Endothelial cell of umbilical vein (primary cell): ENCODE measurements at regions not wholly inside any gene's neighbourhood (a gene's known extent, or its start where the extent isn't known, plus 50 kb on each side); places are given as distances from the start of the nearest gene placed in this dataset.

Experiments
- BruUV-seq: library from RNA; stranded (reverse); fragments of 400-500 nt; replicated peaks from 2 replicates; lab custom pipeline; 2021; lab: Mats Ljungman, UMichigan
- CTCF ChIA-PET: fragments of 300-600, 350-600 bp; sonication (Branson Sonifier 250); formaldehyde crosslinking; loops from one replicate; lab custom pipeline; 2021; ENCODE audit warnings: antibody characterized with exemption, inconsistent platforms; lab: Charles Lee
- POLR2A ChIA-PET: fragments of 300-600, 350-600 bp; sonication (Branson Sonifier 250); formaldehyde crosslinking; loops from one replicate; lab custom pipeline; 2021; ENCODE audit warnings: antibody characterized with exemption, inconsistent platforms; lab: Charles Lee
- DNase-seq: peaks from one replicate; pipeline ENCODE4 v3.0.0-alpha.2; 2011; ENCODE audit warnings: low read depth, low spot score
- FAIRE-seq: peaks from 2 replicates; lab custom pipeline; 2011; peaks lifted over from hg19 to GRCh38; lab: Jason Lieb, UNC
- H2AFZ ChIP-seq: 2 replicates; pipeline ENCODE4 v1.6.0; 2012; ENCODE audit warnings: low read depth, low read length, control low read depth, inconsistent platforms
- H3K27ac ChIP-seq: 2 replicates; pipeline ENCODE4 v1.5.1; 2011; ENCODE audit warnings: low read depth, mild to moderate bottlenecking, control low read depth, low read length, moderate library complexity; ENCODE audit not compliant: insufficient read depth
- H3K27me3 ChIP-seq, 2 experiments: 2 replicates each; pipeline versions ENCODE4 v1.6.0 to v1.6.1; 2011; ENCODE audit warnings: low read length in 2 of 2, mixed read lengths in 1 of 2; ENCODE audit not compliant: control insufficient read depth in 2 of 2, insufficient read depth in 2 of 2
- H3K36me3 ChIP-seq, 2 experiments: 2 replicates in 1 of 2; 3 replicates in 1 of 2; pipeline ENCODE4 v1.5.1; 2011; ENCODE audit warnings: low read length in 2 of 2, mild to moderate bottlenecking in 1 of 2, moderate library complexity in 1 of 2; ENCODE audit not compliant: control insufficient read depth in 2 of 2, insufficient read depth in 2 of 2; ENCODE audit errors: extremely low read depth in 1 of 2
- H3K4me1 ChIP-seq: 3 replicates; pipeline ENCODE4 v1.5.1; 2011; ENCODE audit warnings: mild to moderate bottlenecking, low read length; ENCODE audit not compliant: control insufficient read depth, insufficient read depth; ENCODE audit errors: extremely low read depth
- H3K4me2 ChIP-seq: 2 replicates; pipeline ENCODE4 v1.6.1; 2011; ENCODE audit warnings: low read length, control low read depth, mixed read lengths; ENCODE audit not compliant: insufficient read depth
- H3K4me3 ChIP-seq, 3 experiments: fragments of 200-600 bp in 1 of 3; sonication (generic), shearing (Covaris generic) in 1 of 3; replicated peaks in 1 of 3; 2 replicates each; pipeline ENCODE4 v1.5.1; 2011 to 2016; ENCODE audit warnings: control low read depth in 3 of 3, low read length in 3 of 3, mild to moderate bottlenecking in 2 of 3, inconsistent platforms in 1 of 3, low read depth in 1 of 3, moderate library complexity in 1 of 3; ENCODE audit not compliant: insufficient read depth in 1 of 3
- H3K79me2 ChIP-seq: 2 replicates; pipeline ENCODE4 v1.6.0; 2012; ENCODE audit warnings: low read length, inconsistent platforms; ENCODE audit not compliant: control insufficient read depth, insufficient read depth
- H3K9ac ChIP-seq: replicated peaks from 2 replicates; pipeline ENCODE3; 2011; ENCODE audit warnings: low read length, control low read depth; ENCODE audit not compliant: insufficient read depth; ENCODE audit errors: extremely low read depth
- H3K9me1 ChIP-seq: replicated peaks from 3 replicates; pipeline ENCODE4 v1.6.0; 2011; ENCODE audit warnings: mild to moderate bottlenecking, low read length; ENCODE audit not compliant: control insufficient read depth, insufficient read depth; ENCODE audit errors: extremely low read depth
- H3K9me3 ChIP-seq: replicated peaks from 2 replicates; pipeline ENCODE4 v1.5.1; 2012; ENCODE audit warnings: low read length, inconsistent platforms; ENCODE audit not compliant: control insufficient read depth, insufficient read depth
- H4K20me1 ChIP-seq: replicated peaks from 2 replicates; pipeline ENCODE3; 2011; ENCODE audit warnings: mild to moderate bottlenecking, low read length; ENCODE audit not compliant: control insufficient read depth, insufficient read depth; ENCODE audit errors: extremely low read depth
- CTCF ChIP-seq, 2 donors: IDR thresholded peaks; 1 replicate in 1 of 2; 2 replicates in 1 of 2; pipeline ENCODE4 v1.5.1; 2011; ENCODE audit warnings: low read length in 2 of 2, mild to moderate bottlenecking in 2 of 2, moderate library complexity in 2 of 2, control low read depth in 1 of 2, inconsistent platforms in 1 of 2, low read depth in 1 of 2; ENCODE audit not compliant: insufficient read depth in 1 of 2; ENCODE audit errors: extremely low read depth in 1 of 2
- EZH2 ChIP-seq: IDR thresholded peaks from 2 replicates; pipeline ENCODE4 v1.6.1; 2012; ENCODE audit warnings: borderline replicate concordance, low read depth, mild to moderate bottlenecking, moderate library complexity, low read length, inconsistent platforms; ENCODE audit not compliant: severe bottlenecking
- FOS ChIP-seq: IDR thresholded peaks from 2 replicates; pipeline ENCODE4 v1.6.1; 2011; ENCODE audit warnings: mild to moderate bottlenecking, low read length, moderate library complexity, borderline replicate concordance; ENCODE audit not compliant: insufficient read depth
- GATA2 ChIP-seq: IDR thresholded peaks from 2 replicates; pipeline ENCODE4 v1.7.0; 2011; ENCODE audit warnings: low read depth, mild to moderate bottlenecking, moderate library complexity, mixed read lengths, low read length; ENCODE audit not compliant: insufficient read length, insufficient read depth
- JUN ChIP-seq: IDR thresholded peaks from 2 replicates; pipeline ENCODE4 v1.6.1; 2011; ENCODE audit warnings: borderline replicate concordance, low read depth; ENCODE audit not compliant: insufficient read length, insufficient read depth
- MYC ChIP-seq: IDR thresholded peaks from one replicate; pipeline ENCODE4 v1.6.1; 2011; ENCODE audit warnings: mild to moderate bottlenecking, low read depth, low read length
- POLR2A ChIP-seq: IDR thresholded peaks from 2 replicates; pipeline ENCODE4 v1.6.1; 2012; ENCODE audit warnings: low read depth, mild to moderate bottlenecking, control low read depth, low read length
- POLR2AphosphoS5 ChIP-seq: IDR thresholded peaks from 2 replicates; pipeline ENCODE4 v1.6.1; 2012; ENCODE audit warnings: low read depth, mild to moderate bottlenecking, control low read depth, low read length, moderate library complexity; ENCODE audit not compliant: insufficient read depth
- dilution Hi-C: fragments of 300-500 bp; cut with MboI; formaldehyde crosslinking; loops from one replicate; pipeline ENCODE4 v1.15.0; 2019; ENCODE audit warnings: low sequenced_read_pairs; ENCODE audit not compliant: extremely low pct_ligation_motif_present
- intact Hi-C: fragments of 100-400 bp; cut with micrococcal nuclease; formaldehyde crosslinking; loops from one replicate; pipeline ENCODE4 v1.10.0; 2022
- TF ChIP-seq, protein P1 (sequence below): IDR thresholded peaks from 2 replicates; pipeline ENCODE4 v1.6.1; 2011; ENCODE audit not compliant: insufficient read depth, insufficient read length

DNA sequence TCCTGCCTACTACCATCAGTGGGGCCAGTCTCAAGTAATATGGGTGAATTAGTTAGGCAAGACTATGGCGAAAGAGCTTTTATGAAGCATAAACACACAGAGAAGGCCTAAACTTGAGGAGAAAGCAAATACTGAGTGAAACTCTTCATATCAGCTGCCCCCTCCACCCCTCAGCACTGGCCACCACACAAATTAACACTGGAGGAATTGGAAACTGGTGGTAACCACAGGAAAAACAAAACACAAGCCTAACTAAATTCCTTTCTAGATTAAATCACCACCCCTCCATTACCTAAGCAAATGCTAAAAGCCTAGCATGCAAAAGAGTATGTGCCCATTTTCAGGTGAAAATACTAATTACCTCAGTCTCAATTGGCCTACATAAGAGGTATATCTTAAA is 774.7 kb upstream of the NECTIN3 start:
- no peak for FAIRE-seq

More for the DNA sequence above, 774.7 kb upstream of the NECTIN3 start:
- no peak overlapping the region for H2AFZ ChIP-seq
- H3K4me2 ChIP-seq = no peak overlapping the region
- H3K36me3 ChIP-seq = no peaks in the 10 kb centered on the region
- H3K9me1 ChIP-seq = no peaks in the 10 kb centered on the region
- dilution Hi-C loops (no loop called here), intact Hi-C loops (no loop called here)
- no peaks in the 10 kb centered on the region for H4K20me1 ChIP-seq
- no peaks in the 10 kb centered on the region for H3K79me2 ChIP-seq
- no peak overlapping the region for H3K27ac ChIP-seq
- H3K9ac ChIP-seq = no peak overlapping the region
- no TSS peak for BruUV-seq
- H3K4me3 ChIP-seq = no peak overlapping the region
- CTCF ChIA-PET = interaction anchor here (1.1 kb wide), 1 partner anchor 8 kb away, joined by 3 read pairs; no protein-coding TSS in a partner anchor
- no peaks in the 10 kb centered on the region for H3K9me3 ChIP-seq
- H3K4me1 ChIP-seq = no peaks in the 10 kb centered on the region
- TF ChIP-seq POLR2AphosphoS5 (no peak), CTCF (IDR thresholded peaks at IDR 0.05; ENCODE audit: extremely low read depth in 1 of 2, insufficient read depth in 1 of 2, low read depth in 1 of 2, low read length in 2 of 2) (no peak), JUN (no peak), POLR2A (no peak), MYC (no peak), EZH2 (no peak), GATA2 (no peak), FOS (no peak)
- TF ChIP-seq, protein P1, sequence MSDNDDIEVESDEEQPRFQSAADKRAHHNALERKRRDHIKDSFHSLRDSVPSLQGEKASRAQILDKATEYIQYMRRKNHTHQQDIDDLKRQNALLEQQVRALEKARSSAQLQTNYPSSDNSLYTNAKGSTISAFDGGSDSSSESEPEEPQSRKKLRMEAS = no peak
- H3K27me3 ChIP-seq = no peaks in the 10 kb centered on the region
- DNase-seq = no peak
- POLR2A ChIA-PET = no interaction called here
